ENCODE measurements at regions not wholly inside any gene's neighbourhood (a gene's known extent, or its start where the extent isn't known, plus 50 kb on each side); places are given as distances from the start of the nearest gene placed in this dataset.
"Not testable (repeated sequence)": the region's sequence is repeated elsewhere in the genome, so short reads cannot be mapped to it uniquely, and the experiment has no call there.

GRCh38 chr16:60648290-60648689, 1387.9 kb downstream of the CDH8 start:
- Histone ChIP-seq H3K4me1 (ENCODE audit: low read depth) (no peaks in the 10 kb centered on the region), H3K27me3 (no peaks in the 10 kb centered on the region), H3K36me3 (no peaks in the 10 kb centered on the region), H3K27ac (no peak overlapping the region), H3K9me3 (ENCODE audit: low read depth) (no peaks in the 10 kb centered on the region), H3K4me3 (no peak overlapping the region)
- no peak for DNase-seq (ENCODE audit: low read depth in 1 of 2, low spot score in 1 of 2)
- TF ChIP-seq CTCF (IDR thresholded peaks at IDR 0.05; ENCODE audit: low read depth, low read length): no peak

- not testable (repeated sequence) for H3K4me1 ChIP-seq (ENCODE audit: low read depth); DNase-seq (ENCODE audit: low read depth in 1 of 2, low spot score in 1 of 2); H3K27me3 ChIP-seq; H3K27ac ChIP-seq; H3K4me3 ChIP-seq; H3K9me3 ChIP-seq (ENCODE audit: low read depth); H3K36me3 ChIP-seq
Measured at GRCh38 chr16:60647388-60647787, 1388.8 kb downstream of the CDH8 start.

GRCh38 chr16:60646631-60647030, 1389.6 kb downstream of the CDH8 start:
- no peak overlapping the region for H3K4me3 ChIP-seq
- H3K9me3 ChIP-seq (ENCODE audit: low read depth): no peaks in the 10 kb centered on the region
- DNase-seq (ENCODE audit: low read depth in 1 of 2, low spot score in 1 of 2): no peak
- no peaks in the 10 kb centered on the region for H3K36me3 ChIP-seq
- H3K27me3 ChIP-seq: no peaks in the 10 kb centered on the region
- TF ChIP-seq CTCF (IDR thresholded peaks at IDR 0.05; ENCODE audit: low read depth, low read length): no peak
- no peak overlapping the region for H3K27ac ChIP-seq
- H3K4me1 ChIP-seq (ENCODE audit: low read depth): no peaks in the 10 kb centered on the region

GRCh38 chr16:60645541-60645940, 1390.7 kb downstream of the CDH8 start:
- Histone ChIP-seq H3K27me3 (no peaks in the 10 kb centered on the region), H3K4me3 (no peak overlapping the region), H3K36me3 (no peaks in the 10 kb centered on the region), H3K27ac (no peak overlapping the region), H3K4me1 (ENCODE audit: low read depth) (no peaks in the 10 kb centered on the region), H3K9me3 (ENCODE audit: low read depth) (no peaks in the 10 kb centered on the region)
- DNase-seq (ENCODE audit: low read depth in 1 of 2, low spot score in 1 of 2): no peak
- TF ChIP-seq CTCF (IDR thresholded peaks at IDR 0.05; ENCODE audit: low read depth, low read length): no peak

GRCh38 chr16:60642956-60643355, 1393.3 kb downstream of the CDH8 start:
- Histone ChIP-seq H3K4me1 (ENCODE audit: low read depth) (no peaks in the 10 kb centered on the region), H3K9me3 (ENCODE audit: low read depth) (no peaks in the 10 kb centered on the region), H3K4me3 (no peak overlapping the region), H3K27me3 (no peaks in the 10 kb centered on the region), H3K27ac (no peak overlapping the region), H3K36me3 (no peaks in the 10 kb centered on the region)
- DNase-seq (ENCODE audit: low read depth in 1 of 2, low spot score in 1 of 2): no peak
- no peak for TF ChIP-seq CTCF (IDR thresholded peaks at IDR 0.05; ENCODE audit: low read depth, low read length)

- Histone ChIP-seq H3K36me3 (no peaks in the 10 kb centered on the region), H3K27me3 (no peaks in the 10 kb centered on the region), H3K9me3 (ENCODE audit: low read depth) (no peaks in the 10 kb centered on the region), H3K4me3 (no peak overlapping the region), H3K27ac (no peak overlapping the region), H3K4me1 (ENCODE audit: low read depth) (no peaks in the 10 kb centered on the region)
- no peak for TF ChIP-seq CTCF (IDR thresholded peaks at IDR 0.05; ENCODE audit: low read depth, low read length)
- no peak for DNase-seq (ENCODE audit: low read depth in 1 of 2, low spot score in 1 of 2)
Measured at GRCh38 chr16:60641067-60641665, 1395.1 kb downstream of the CDH8 start.

All from cardiac muscle cell (in vitro differentiated cells and primary cell).